Neural progenitor cell (in vitro differentiated cells): ENCODE measurements at regions not wholly inside any gene's neighbourhood (a gene's known extent, or its start where the extent isn't known, plus 50 kb on each side); places are given as distances from the start of the nearest gene placed in this dataset.

Source experiments
- DNase-seq: peaks from one replicate; pipeline ENCODE4 v3.0.0-alpha.2; 2016; ENCODE audit warnings: low spot score
- H2AFZ ChIP-seq: fragments of 200-600 bp; sonication (generic); replicated peaks from 2 replicates; pipeline ENCODE4 v1.6.1; 2016; ENCODE audit warnings: antibody characterized with exemption
- H3F3A ChIP-seq: fragments of 200-600 bp; sonication (generic); 2 replicates; pipeline ENCODE4 v1.6.1; 2016; ENCODE audit warnings: antibody characterized with exemption, low read depth
- H3K27ac ChIP-seq: fragments of 200-600 bp; sonication (generic); 2 replicates; pipeline ENCODE4 v1.5.1; 2016; ENCODE audit warnings: mild to moderate bottlenecking
- H3K27me3 ChIP-seq: fragments of 200-600 bp; sonication (generic); 2 replicates; pipeline ENCODE4 v1.6.1; 2016; ENCODE audit warnings: mild to moderate bottlenecking, moderate library complexity
- H3K36me3 ChIP-seq: fragments of 200-600 bp; sonication (generic); 2 replicates; pipeline ENCODE4 v1.5.1; 2016
- H3K4me1 ChIP-seq: fragments of 200-600 bp; sonication (generic); 2 replicates; pipeline ENCODE4 v1.6.1; 2016; ENCODE audit warnings: mixed run types
- H3K4me2 ChIP-seq: fragments of 200-600 bp; sonication (generic); 2 replicates; pipeline ENCODE4 v1.6.1; 2016
- H3K4me3 ChIP-seq: fragments of 200-600 bp; sonication (generic); 2 replicates; pipeline ENCODE4 v1.5.1; 2016
- H3K79me2 ChIP-seq: fragments of 200-600 bp; sonication (generic); 2 replicates; pipeline ENCODE4 v1.6.1; 2016; ENCODE audit warnings: low read depth
- H3K9ac ChIP-seq: fragments of 200-600 bp; sonication (generic); 2 replicates; pipeline ENCODE4 v1.6.1; 2016
- H3K9me3 ChIP-seq: fragments of 200-600 bp; sonication (generic); 2 replicates; pipeline ENCODE4 v1.5.1; 2016; ENCODE audit warnings: low read depth
- H4K20me1 ChIP-seq: fragments of 200-600 bp; sonication (generic); 2 replicates; pipeline ENCODE4 v1.6.1; 2016; ENCODE audit warnings: low read depth
- H3K27ac Mint-ChIP-seq: 3 replicates; pipeline ENCODE4 v1.8.0; 2021; ENCODE audit warnings: mixed read lengths
- H3K27me3 Mint-ChIP-seq: 2 replicates; pipeline ENCODE4 v1.8.0; 2022; ENCODE audit warnings: low read depth, mild to moderate bottlenecking, inconsistent platforms, moderate library complexity, mixed read lengths; ENCODE audit not compliant: insufficient read depth
- H3K36me3 Mint-ChIP-seq: 3 replicates; pipeline ENCODE4 v1.8.0; 2021; ENCODE audit warnings: mixed read lengths
- H3K4me1 Mint-ChIP-seq: 3 replicates; pipeline ENCODE4 v1.8.0; 2021; ENCODE audit warnings: mixed read lengths
- H3K4me3 Mint-ChIP-seq: 3 replicates; pipeline ENCODE4 v1.8.0; 2021; ENCODE audit warnings: mild to moderate bottlenecking, moderate library complexity, mixed read lengths
- H3K9me3 Mint-ChIP-seq: 3 replicates; pipeline ENCODE4 v1.8.0; 2020; ENCODE audit warnings: mixed read lengths
- CTCF ChIP-seq: fragments of 200-600 bp; sonication (generic); IDR thresholded peaks from 2 replicates; pipeline ENCODE4 v1.5.1; 2017; ENCODE audit warnings: antibody characterized with exemption, mild to moderate bottlenecking
- EZH2 ChIP-seq: fragments of 200-600 bp; sonication (generic); IDR thresholded peaks from 2 replicates; pipeline ENCODE4 v1.6.1; 2017; ENCODE audit warnings: antibody characterized with exemption, mild to moderate bottlenecking, moderate library complexity
- EZH2phosphoT487 ChIP-seq: fragments of 200-600 bp; sonication (generic); IDR thresholded peaks from 2 replicates; pipeline ENCODE4 v1.6.1; 2017; ENCODE audit warnings: antibody characterized with exemption

DNA sequence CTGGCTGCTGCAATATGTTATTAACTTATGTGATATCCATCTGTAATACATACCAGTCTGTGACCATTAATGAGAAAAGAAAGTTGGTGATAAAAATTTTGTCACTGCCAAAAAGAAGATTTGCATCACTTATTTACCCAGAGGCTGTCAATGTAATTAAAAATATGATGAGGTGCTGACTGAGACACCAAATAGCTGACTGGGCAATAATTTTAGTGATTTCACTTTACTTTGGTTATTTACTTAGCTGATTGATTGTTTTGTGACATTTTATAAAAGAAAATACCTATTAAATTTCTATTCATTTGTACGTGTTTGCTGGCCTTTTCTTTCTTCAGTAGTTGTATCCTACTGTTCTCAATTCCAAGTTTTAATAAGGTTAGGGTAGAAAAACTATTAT is 139.2 kb downstream of the HLX start:
- no peak for DNase-seq
- H3K9me3 ChIP-seq = no peaks in the 10 kb centered on the region
- no peaks in the 10 kb centered on the region for H3K79me2 ChIP-seq
- TF ChIP-seq CTCF (no peak), EZH2phosphoT487 (no peak)
- no peaks in the 10 kb centered on the region for H4K20me1 ChIP-seq
- H3F3A ChIP-seq = no peaks in the 10 kb centered on the region
- H3K27me3 ChIP-seq = no peaks in the 10 kb centered on the region
- Mint-ChIP-seq H3K27ac (no peak overlapping the region), H3K27me3 (no peaks in the 10 kb centered on the region), H3K4me3 (no peak overlapping the region), H3K4me1 (no peaks in the 10 kb centered on the region), H3K36me3 (no peaks in the 10 kb centered on the region), H3K9me3 (no peaks in the 10 kb centered on the region)
- no peak overlapping the region for H3K4me3 ChIP-seq
- H3K4me1 ChIP-seq = no peaks in the 10 kb centered on the region
- no peak overlapping the region for H3K4me2 ChIP-seq
- no peak overlapping the region for H3K9ac ChIP-seq
- H3K27ac ChIP-seq = no peak overlapping the region
- H3K36me3 ChIP-seq = no peaks in the 10 kb centered on the region
- H2AFZ ChIP-seq = no peak overlapping the region

- Histone ChIP-seq H3K27me3 (no peaks in the 10 kb centered on the region), H3K4me3 (no peak overlapping the region), H2AFZ (no peak overlapping the region), H3F3A (no peaks in the 10 kb centered on the region), H3K36me3 (no peaks in the 10 kb centered on the region), H3K9me3 (no peaks in the 10 kb centered on the region), H3K27ac (no peak overlapping the region), H3K4me2 (no peak overlapping the region), H4K20me1 (no peaks in the 10 kb centered on the region), H3K79me2 (no peaks in the 10 kb centered on the region), H3K9ac (no peak overlapping the region), H3K4me1 (no peaks in the 10 kb centered on the region)
- H3K9me3 Mint-ChIP-seq = no peaks in the 10 kb centered on the region
- H3K4me1 Mint-ChIP-seq = no peaks in the 10 kb centered on the region
- TF ChIP-seq EZH2 (no peak), CTCF (no peak), EZH2phosphoT487 (no peak)
- DNase-seq = no peak
- H3K36me3 Mint-ChIP-seq = no peaks in the 10 kb centered on the region
- H3K27me3 Mint-ChIP-seq = no peaks in the 10 kb centered on the region
- no peak overlapping the region for H3K27ac Mint-ChIP-seq
- H3K4me3 Mint-ChIP-seq = no peak overlapping the region
Measured at GRCh38 chr1:221022331-221022730, 143.1 kb downstream of the HLX start.

GRCh38 chr1:221023482-221023881 is 144.2 kb downstream of the HLX start:
- Mint-ChIP-seq H3K4me3 (no peak overlapping the region), H3K9me3 (no peaks in the 10 kb centered on the region), H3K27me3 (no peaks in the 10 kb centered on the region), H3K4me1 (no peaks in the 10 kb centered on the region), H3K36me3 (no peaks in the 10 kb centered on the region), H3K27ac (no peak overlapping the region)
- no peak overlapping the region for H3K4me2 ChIP-seq
- H3F3A ChIP-seq = no peaks in the 10 kb centered on the region
- DNase-seq = no peak
- TF ChIP-seq EZH2phosphoT487 (no peak), CTCF (no peak), EZH2 (no peak)
- no peak overlapping the region for H2AFZ ChIP-seq
- H3K27ac ChIP-seq = no peak overlapping the region
- H3K9me3 ChIP-seq = no peaks in the 10 kb centered on the region
- H3K4me1 ChIP-seq = no peaks in the 10 kb centered on the region
- no peaks in the 10 kb centered on the region for H4K20me1 ChIP-seq
- no peak overlapping the region for H3K9ac ChIP-seq
- no peaks in the 10 kb centered on the region for H3K79me2 ChIP-seq
- no peaks in the 10 kb centered on the region for H3K27me3 ChIP-seq
- no peak overlapping the region for H3K4me3 ChIP-seq
- H3K36me3 ChIP-seq = no peaks in the 10 kb centered on the region

GRCh38 chr1:221025501-221025900 is 146.3 kb downstream of the HLX start:
- no peak for TF ChIP-seq EZH2phosphoT487
- no peak for TF ChIP-seq EZH2
- TF ChIP-seq CTCF = no peak
- H3K27ac Mint-ChIP-seq = no peak overlapping the region
- no peak overlapping the region for H3K27ac ChIP-seq
- no peaks in the 10 kb centered on the region for H3K79me2 ChIP-seq
- no peaks in the 10 kb centered on the region for H3K27me3 Mint-ChIP-seq
- no peak overlapping the region for H3K4me2 ChIP-seq
- no peaks in the 10 kb centered on the region for H3K9me3 ChIP-seq
- H3K27me3 ChIP-seq = no peaks in the 10 kb centered on the region
- H3K36me3 ChIP-seq = no peaks in the 10 kb centered on the region
- DNase-seq = no peak
- H4K20me1 ChIP-seq = no peaks in the 10 kb centered on the region
- no peak overlapping the region for H3K4me3 Mint-ChIP-seq
- no peak overlapping the region for H3K4me3 ChIP-seq
- H3K9ac ChIP-seq = no peak overlapping the region
- H3K4me1 ChIP-seq = no peaks in the 10 kb centered on the region
- H3K4me1 Mint-ChIP-seq = no peaks in the 10 kb centered on the region
- H3K36me3 Mint-ChIP-seq = no peaks in the 10 kb centered on the region
- no peak overlapping the region for H2AFZ ChIP-seq
- no peaks in the 10 kb centered on the region for H3K9me3 Mint-ChIP-seq
- no peaks in the 10 kb centered on the region for H3F3A ChIP-seq
